ENCODE measurements at regions not wholly inside any gene's neighbourhood (a gene's known extent, or its start where the extent isn't known, plus 50 kb on each side); places are given as distances from the start of the nearest gene placed in this dataset.

GRCh38 chr20:26218301-26218700, 521.6 kb upstream of the ZNF337 start:
- intact Hi-C loops (cut with micrococcal nuclease; ENCODE audit: unreplicated experiment), result no loop called here
- H3K4me2 ChIP-seq (ENCODE audit: low read length), result no peak overlapping the region
- no peak overlapping the region for H3K4me3 ChIP-seq (ENCODE audit: low read depth, low read length, poor library complexity, severe bottlenecking)
- ChIA-PET CTCF (ENCODE audit: unreplicated experiment) (no interaction called here), POLR2A (no interaction called here)
- no peaks in the 10 kb centered on the region for H3K36me3 ChIP-seq (ENCODE audit: insufficient read depth, low read length)
- no peaks in the 10 kb centered on the region for H3K9me3 ChIP-seq (ENCODE audit: low read length)
- no peak overlapping the region for H3K27ac ChIP-seq (ENCODE audit: low read depth, low read length, poor library complexity, severe bottlenecking)
- no TSS peak for BruUV-seq (replicated peaks)
- H2AFZ ChIP-seq (ENCODE audit: low read length), result no peak overlapping the region
- no peaks in the 10 kb centered on the region for H4K20me1 ChIP-seq (ENCODE audit: insufficient read depth, low read length)
- no peaks in the 10 kb centered on the region for H3K4me1 ChIP-seq (ENCODE audit: insufficient read depth, low read length, poor library complexity, severe bottlenecking)
- no peaks in the 10 kb centered on the region for H3K9me2 ChIP-seq (ENCODE audit: insufficient read depth, low read length)
- TF ChIP-seq EZH2phosphoT487 (IDR thresholded peaks at IDR 0.05; ENCODE audit: borderline replicate concordance, low read depth, low read length) (no peak), CTCF (conservative IDR thresholded peaks at IDR 0.05; ENCODE audit: low read length) (no peak)
- H3K79me2 ChIP-seq (ENCODE audit: insufficient read depth, low read depth, low read length), result no peaks in the 10 kb centered on the region
- no peak for DNase-seq (ENCODE audit: low spot score)

GRCh38 chr20:26216025-26216424, 519.4 kb upstream of the ZNF337 start:
- ChIA-PET CTCF (ENCODE audit: unreplicated experiment) (no interaction called here), POLR2A (interaction anchor here (1.0 to 1.1 kb wide), 2 partner anchors 10 to 25 kb away, joined by 3 read pairs; no protein-coding TSS in a partner anchor)
- Histone ChIP-seq H3K4me1 (ENCODE audit: insufficient read depth, low read length, poor library complexity, severe bottlenecking) (no peaks in the 10 kb centered on the region), H3K36me3 (ENCODE audit: insufficient read depth, low read length) (no peaks in the 10 kb centered on the region), H3K4me3 (ENCODE audit: low read depth, low read length, poor library complexity, severe bottlenecking) (no peak overlapping the region), H3K9me2 (ENCODE audit: insufficient read depth, low read length) (no peaks in the 10 kb centered on the region), H4K20me1 (ENCODE audit: insufficient read depth, low read length) (no peaks in the 10 kb centered on the region), H2AFZ (ENCODE audit: low read length) (no peak overlapping the region), H3K4me2 (ENCODE audit: low read length) (no peak overlapping the region), H3K9me3 (ENCODE audit: low read length) (no peaks in the 10 kb centered on the region), H3K27ac (ENCODE audit: low read depth, low read length, poor library complexity, severe bottlenecking) (no peak overlapping the region), H3K79me2 (ENCODE audit: insufficient read depth, low read depth, low read length) (no peaks in the 10 kb centered on the region)
- no peak for TF ChIP-seq CTCF (conservative IDR thresholded peaks at IDR 0.05; ENCODE audit: low read length)
- DNase-seq (ENCODE audit: low spot score), result no peak
- BruUV-seq (replicated peaks), result no TSS peak
- intact Hi-C loops (cut with micrococcal nuclease; ENCODE audit: unreplicated experiment), result no loop called here

DNA sequence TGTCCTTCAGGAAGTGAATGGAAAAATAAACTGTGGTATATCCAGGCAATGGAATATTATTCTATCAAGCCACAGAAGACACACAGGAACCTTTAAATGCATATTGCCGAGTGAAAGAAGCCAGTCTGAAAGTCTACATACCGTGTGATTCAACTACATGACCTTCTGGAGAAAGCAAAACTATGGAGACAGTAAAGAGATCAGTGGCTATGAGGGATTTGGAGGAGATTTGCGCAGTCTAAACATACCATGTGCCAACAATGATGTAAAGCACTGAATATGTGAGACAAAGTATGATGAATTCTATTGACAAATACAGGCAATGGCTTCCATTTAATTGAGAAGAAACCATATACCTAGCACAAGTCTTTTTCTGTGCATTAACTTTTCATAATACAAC, 518.3 kb upstream of the ZNF337 start:
- Histone ChIP-seq H3K27ac (ENCODE audit: low read depth, low read length, poor library complexity, severe bottlenecking) (no peak overlapping the region), H3K4me1 (ENCODE audit: insufficient read depth, low read length, poor library complexity, severe bottlenecking) (no peaks in the 10 kb centered on the region), H2AFZ (ENCODE audit: low read length) (no peak overlapping the region), H3K4me2 (ENCODE audit: low read length) (no peak overlapping the region), H3K9me3 (ENCODE audit: low read length) (no peaks in the 10 kb centered on the region), H4K20me1 (ENCODE audit: insufficient read depth, low read length) (no peaks in the 10 kb centered on the region), H3K36me3 (ENCODE audit: insufficient read depth, low read length) (no peaks in the 10 kb centered on the region), H3K4me3 (ENCODE audit: low read depth, low read length, poor library complexity, severe bottlenecking) (no peak overlapping the region), H3K79me2 (ENCODE audit: insufficient read depth, low read depth, low read length) (no peaks in the 10 kb centered on the region), H3K9me2 (ENCODE audit: insufficient read depth, low read length) (no peaks in the 10 kb centered on the region)
- intact Hi-C loops (cut with micrococcal nuclease; ENCODE audit: unreplicated experiment), result no loop called here
- POLR2A ChIA-PET, result no interaction called here
- TF ChIP-seq EZH2phosphoT487 (IDR thresholded peaks at IDR 0.05; ENCODE audit: borderline replicate concordance, low read depth, low read length) (no peak), CTCF (conservative IDR thresholded peaks at IDR 0.05; ENCODE audit: low read length) (no peak)
- BruUV-seq (replicated peaks), result no TSS peak
- no peak for DNase-seq (ENCODE audit: low spot score)
- CTCF ChIA-PET (ENCODE audit: unreplicated experiment), result no interaction called here
